Eye (tissue), 1 donor: ENCODE measurements at regions not wholly inside any gene's neighbourhood (a gene's known extent, or its start where the extent isn't known, plus 50 kb on each side); places are given as distances from the start of the nearest gene placed in this dataset.

ENCODE experiments used
- DNase-seq: peaks from one replicate; pipeline ENCODE4 v3.0.0-alpha.2; 2015

GRCh38 chr7:41217306-41217705, 485.6 kb downstream of the INHBA start:
- no peak for DNase-seq

- DNase-seq: no peak
Observed at GRCh38 chr7:41207141-41207540, 495.7 kb downstream of the INHBA start.

GRCh38 chr7:41206267-41206666, 496.6 kb downstream of the INHBA start:
- no peak for DNase-seq

GRCh38 chr7:41205600-41205999, 497.3 kb downstream of the INHBA start:
- no peak for DNase-seq

GRCh38 chr7:41203542-41203941, 499.3 kb downstream of the INHBA start:
- no peak for DNase-seq

GRCh38 chr7:41201021-41201420, 501.9 kb downstream of the INHBA start:
- DNase-seq: no peak

GRCh38 chr7:41199136-41199535, 503.8 kb downstream of the INHBA start:
- no peak for DNase-seq

GRCh38 chr7:41198502-41198901, 504.4 kb downstream of the INHBA start:
- DNase-seq: no peak

GRCh38 chr7:41197769-41198168, 505.1 kb downstream of the INHBA start:
- DNase-seq: no peak

GRCh38 chr7:41193738-41194282, 509.1 kb downstream of the INHBA start:
- DNase-seq: no peak

GRCh38 chr7:41190581-41190980, 512.3 kb downstream of the INHBA start:
- no peak for DNase-seq

- DNase-seq: no peak
Observed at GRCh38 chr7:41189866-41190265, 513.0 kb downstream of the INHBA start.

GRCh38 chr7:41188163-41189130, 514.4 kb downstream of the INHBA start:
- DNase-seq: peak; percentile 18

- no peak for DNase-seq
Observed at GRCh38 chr7:41187322-41187721, 515.6 kb downstream of the INHBA start.

GRCh38 chr7:41185851-41186250, 517.0 kb downstream of the INHBA start:
- DNase-seq: no peak

GRCh38 chr7:41183741-41184140, 519.1 kb downstream of the INHBA start:
- DNase-seq: no peak

GRCh38 chr7:41182782-41183181, 520.1 kb downstream of the INHBA start:
- DNase-seq: no peak

- DNase-seq: no peak
Observed at GRCh38 chr7:41175435-41175834, 527.5 kb downstream of the INHBA start.

- no peak for DNase-seq
Observed at GRCh38 chr7:41174521-41174920, 528.4 kb downstream of the INHBA start.

- no peak for DNase-seq
Observed at GRCh38 chr7:41170466-41170865, 532.4 kb downstream of the INHBA start.

GRCh38 chr7:41169317-41169716, 533.6 kb downstream of the INHBA start:
- DNase-seq: no peak

GRCh38 chr7:41167836-41168235, 535.1 kb downstream of the INHBA start:
- no peak for DNase-seq

- no peak for DNase-seq
Observed at GRCh38 chr7:41164440-41164839, 538.5 kb downstream of the INHBA start.

- no peak for DNase-seq
Observed at GRCh38 chr7:41163991-41164390, 538.9 kb downstream of the INHBA start.
